Skeletal muscle cell (primary cell): ENCODE measurements at regions not wholly inside any gene's neighbourhood (a gene's known extent, or its start where the extent isn't known, plus 50 kb on each side); places are given as distances from the start of the nearest gene placed in this dataset.
A peak's percentile ranks its signal among the peaks of the same experiment; 100 is the strongest.
"Not testable (repeated sequence)": the region's sequence is repeated elsewhere in the genome, so short reads cannot be mapped to it uniquely, and the experiment has no call there.

Experiments used
- DNase-seq: peaks from one replicate; pipeline ENCODE4 v3.0.0-alpha.2; 2010; ENCODE audit warnings: low read depth
- H3K4me3 ChIP-seq: 2 replicates; pipeline ENCODE4 v1.5.1; 2011; ENCODE audit warnings: low read depth, mild to moderate bottlenecking, control low read depth, low read length, moderate library complexity

GRCh38 chr12:73998894-73999293, 538.7 kb upstream of the ATXN7L3B start:
- no peak overlapping the region for H3K4me3 ChIP-seq
- no peak for DNase-seq

- H3K4me3 ChIP-seq, result no peak overlapping the region
- no peak for DNase-seq
Observed at GRCh38 chr12:74015118-74015517, 522.5 kb upstream of the ATXN7L3B start.

- DNase-seq, H3K4me3 ChIP-seq: not testable (repeated sequence)
Observed at GRCh38 chr12:74016324-74016723, 521.3 kb upstream of the ATXN7L3B start.

GRCh38 chr12:74018849-74019248, 518.8 kb upstream of the ATXN7L3B start:
- DNase-seq, result no peak
- H3K4me3 ChIP-seq, result no peak overlapping the region

- DNase-seq, result peak; percentile 12
- H3K4me3 ChIP-seq, result no peak overlapping the region
Observed at GRCh38 chr12:74021937-74022336, 515.7 kb upstream of the ATXN7L3B start.

- H3K4me3 ChIP-seq, result no peak overlapping the region
- no peak for DNase-seq
Observed at GRCh38 chr12:74031045-74031444, 506.6 kb upstream of the ATXN7L3B start.

GRCh38 chr12:74033531-74033930, 504.1 kb upstream of the ATXN7L3B start:
- no peak for DNase-seq

GRCh38 chr12:74039138-74039537, 498.5 kb upstream of the ATXN7L3B start:
- not testable (repeated sequence) for H3K4me3 ChIP-seq, DNase-seq

More at GRCh38 chr12:74033531-74033930, 504.1 kb upstream of the ATXN7L3B start:
- no peak overlapping the region for H3K4me3 ChIP-seq

GRCh38 chr12:74043343-74043742, 494.3 kb upstream of the ATXN7L3B start:
- H3K4me3 ChIP-seq, result no peak overlapping the region
- DNase-seq, result peak; percentile 86

GRCh38 chr12:74049348-74049747, 488.3 kb upstream of the ATXN7L3B start:
- H3K4me3 ChIP-seq, result no peak overlapping the region
- DNase-seq, result no peak

- H3K4me3 ChIP-seq, result no peak overlapping the region
- DNase-seq, result no peak
Observed at GRCh38 chr12:74051848-74052247, 485.8 kb upstream of the ATXN7L3B start.

GRCh38 chr12:74066476-74066875, 471.2 kb upstream of the ATXN7L3B start:
- no peak for DNase-seq
- H3K4me3 ChIP-seq, result no peak overlapping the region

- no peak overlapping the region for H3K4me3 ChIP-seq
- no peak for DNase-seq
Observed at GRCh38 chr12:74071182-74071581, 466.5 kb upstream of the ATXN7L3B start.

GRCh38 chr12:74076918-74077317, 460.7 kb upstream of the ATXN7L3B start:
- no peak overlapping the region for H3K4me3 ChIP-seq
- no peak for DNase-seq

GRCh38 chr12:74105434-74105833, 432.2 kb upstream of the ATXN7L3B start:
- no peak for DNase-seq

GRCh38 chr12:74108729-74109128, 428.9 kb upstream of the ATXN7L3B start:
- no peak overlapping the region for H3K4me3 ChIP-seq
- DNase-seq, result no peak

More at GRCh38 chr12:74105434-74105833, 432.2 kb upstream of the ATXN7L3B start:
- H3K4me3 ChIP-seq, result no peak overlapping the region

- no peak for DNase-seq
- no peak overlapping the region for H3K4me3 ChIP-seq
Observed at GRCh38 chr12:74111688-74112360, 425.8 kb upstream of the ATXN7L3B start.

GRCh38 chr12:74119811-74120362, 417.7 kb upstream of the ATXN7L3B start:
- no peak overlapping the region for H3K4me3 ChIP-seq
- DNase-seq, result no peak

- DNase-seq, result no peak
Observed at GRCh38 chr12:74120644-74121043, 417.0 kb upstream of the ATXN7L3B start.

GRCh38 chr12:74129702-74130101, 407.9 kb upstream of the ATXN7L3B start:
- no peak overlapping the region for H3K4me3 ChIP-seq
- DNase-seq, result peak; percentile 17

More at GRCh38 chr12:74120644-74121043, 417.0 kb upstream of the ATXN7L3B start:
- H3K4me3 ChIP-seq, result no peak overlapping the region

GRCh38 chr12:74144396-74144795, 393.2 kb upstream of the ATXN7L3B start:
- H3K4me3 ChIP-seq, result no peak overlapping the region
- no peak for DNase-seq
